ENCODE measurements at regions not wholly inside any gene's neighbourhood (a gene's known extent, or its start where the extent isn't known, plus 50 kb on each side); places are given as distances from the start of the nearest gene placed in this dataset.

GRCh38 chr12:89875809-89876208 is 167.2 kb upstream of the ATP2B1 start:
- no peak for TF ChIP-seq POLR2AphosphoS5 (IDR thresholded peaks at IDR 0.05)
- TF ChIP-seq, protein P1, sequence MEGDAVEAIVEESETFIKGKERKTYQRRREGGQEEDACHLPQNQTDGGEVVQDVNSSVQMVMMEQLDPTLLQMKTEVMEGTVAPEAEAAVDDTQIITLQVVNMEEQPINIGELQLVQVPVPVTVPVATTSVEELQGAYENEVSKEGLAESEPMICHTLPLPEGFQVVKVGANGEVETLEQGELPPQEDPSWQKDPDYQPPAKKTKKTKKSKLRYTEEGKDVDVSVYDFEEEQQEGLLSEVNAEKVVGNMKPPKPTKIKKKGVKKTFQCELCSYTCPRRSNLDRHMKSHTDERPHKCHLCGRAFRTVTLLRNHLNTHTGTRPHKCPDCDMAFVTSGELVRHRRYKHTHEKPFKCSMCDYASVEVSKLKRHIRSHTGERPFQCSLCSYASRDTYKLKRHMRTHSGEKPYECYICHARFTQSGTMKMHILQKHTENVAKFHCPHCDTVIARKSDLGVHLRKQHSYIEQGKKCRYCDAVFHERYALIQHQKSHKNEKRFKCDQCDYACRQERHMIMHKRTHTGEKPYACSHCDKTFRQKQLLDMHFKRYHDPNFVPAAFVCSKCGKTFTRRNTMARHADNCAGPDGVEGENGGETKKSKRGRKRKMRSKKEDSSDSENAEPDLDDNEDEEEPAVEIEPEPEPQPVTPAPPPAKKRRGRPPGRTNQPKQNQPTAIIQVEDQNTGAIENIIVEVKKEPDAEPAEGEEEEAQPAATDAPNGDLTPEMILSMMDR (IDR thresholded peaks at IDR 0.05; ENCODE audit: poor library complexity, severe bottlenecking) = no peak
- no peak for TF ChIP-seq TAF1 (IDR thresholded peaks at IDR 0.05; ENCODE audit: low read depth)

All from neural cell (in vitro differentiated cells).